ENCODE measurements at regions not wholly inside any gene's neighbourhood (a gene's known extent, or its start where the extent isn't known, plus 50 kb on each side); places are given as distances from the start of the nearest gene placed in this dataset.

- no peak for DNase-seq
Observed at GRCh38 chr3:459311-459670, 262.7 kb downstream of the CHL1 start.

GRCh38 chr3:461006-461405 lies 264.4 kb downstream of the CHL1 start:
- no peak for DNase-seq

- DNase-seq: no peak
Observed at GRCh38 chr3:462851-463250, 266.3 kb downstream of the CHL1 start.

GRCh38 chr3:463252-464192 lies 267.0 kb downstream of the CHL1 start:
- DNase-seq: no peak

- DNase-seq: no peak
Observed at GRCh38 chr3:464255-464654, 267.7 kb downstream of the CHL1 start.

- no peak for DNase-seq
Observed at GRCh38 chr3:468172-468571, 271.6 kb downstream of the CHL1 start.

- no peak for DNase-seq
Observed at GRCh38 chr3:473033-473800, 276.7 kb downstream of the CHL1 start.

- no peak for DNase-seq
Observed at GRCh38 chr3:474828-475227, 278.3 kb downstream of the CHL1 start.

GRCh38 chr3:480070-480469 lies 283.5 kb downstream of the CHL1 start:
- no peak for DNase-seq

GRCh38 chr3:481111-481510 lies 284.5 kb downstream of the CHL1 start:
- DNase-seq: no peak

- no peak for DNase-seq
Observed at GRCh38 chr3:481680-482079, 285.1 kb downstream of the CHL1 start.

GRCh38 chr3:482479-482878 lies 285.9 kb downstream of the CHL1 start:
- no peak for DNase-seq

GRCh38 chr3:484341-484740 lies 287.8 kb downstream of the CHL1 start:
- no peak for DNase-seq

- DNase-seq: no peak
Observed at GRCh38 chr3:487614-488013, 291.1 kb downstream of the CHL1 start.

- DNase-seq: no peak
Observed at GRCh38 chr3:492586-493316, 296.2 kb downstream of the CHL1 start.

- no peak for DNase-seq
Observed at GRCh38 chr3:494190-494589, 297.6 kb downstream of the CHL1 start.

- DNase-seq: no peak
Observed at GRCh38 chr3:498487-498886, 301.9 kb downstream of the CHL1 start.

- DNase-seq: no peak
Observed at GRCh38 chr3:499001-499761, 302.6 kb downstream of the CHL1 start.

GRCh38 chr3:502486-502885 lies 305.9 kb downstream of the CHL1 start:
- no peak for DNase-seq

GRCh38 chr3:513301-513700 lies 316.7 kb downstream of the CHL1 start:
- DNase-seq: no peak

GRCh38 chr3:514192-514591 lies 317.6 kb downstream of the CHL1 start:
- no peak for DNase-seq

- no peak for DNase-seq
Observed at GRCh38 chr3:519026-519425, 322.5 kb downstream of the CHL1 start.

GRCh38 chr3:522888-523287 lies 326.3 kb downstream of the CHL1 start:
- DNase-seq: no peak

Measured in inflammatory macrophage treated with lipopolysaccharide for 1 hour (primary cell).